ENCODE measurements at regions not wholly inside any gene's neighbourhood (a gene's known extent, or its start where the extent isn't known, plus 50 kb on each side); places are given as distances from the start of the nearest gene placed in this dataset.

DNA sequence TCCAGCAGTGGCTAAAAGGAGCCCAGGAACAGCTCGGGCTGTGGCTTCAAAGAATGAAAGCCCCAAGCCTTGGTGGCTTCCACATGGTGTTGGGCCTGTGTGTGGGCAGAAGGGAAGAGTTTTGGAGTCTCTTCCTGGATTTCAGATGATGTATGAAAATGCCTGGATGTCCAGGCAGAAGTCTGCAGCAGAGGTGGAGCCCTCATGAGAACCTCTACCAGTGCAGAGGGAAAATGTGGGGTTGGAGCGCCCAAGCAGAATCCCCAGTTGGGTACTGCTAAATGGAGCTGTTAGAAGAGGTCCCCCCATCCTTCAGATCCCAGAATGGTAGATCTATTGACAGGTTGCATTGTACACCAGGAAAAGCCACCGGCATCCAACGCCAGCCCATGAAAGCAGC, 412.1 kb downstream of the TDRD15 start:
- no peak for TF ChIP-seq CTCF (IDR thresholded peaks at IDR 0.05; ENCODE audit: insufficient read depth, low read length, poor library complexity, severe bottlenecking)
- no peak for TF ChIP-seq EZH2phosphoT487 (conservative IDR thresholded peaks at IDR 0.05; ENCODE audit: low read length)
